Heart left ventricle (tissue), 13 donors: ENCODE measurements at regions not wholly inside any gene's neighbourhood (a gene's known extent, or its start where the extent isn't known, plus 50 kb on each side); places are given as distances from the start of the nearest gene placed in this dataset.

Source experiments
- POLR2A ChIP-seq, 2 donors: fragments of 450-650 bp; IDR thresholded peaks; one replicate each; pipeline ENCODE4 v1.6.1; 2017; ENCODE audit warnings: antibody characterized with exemption in 2 of 2, mild to moderate bottlenecking in 2 of 2, moderate library complexity in 2 of 2
- TF ChIP-seq, protein P1 (sequence below), 12 donors: fragments of 200-600 bp; sonication (generic) in 4 of 12; IDR thresholded peaks; one replicate each; pipeline versions ENCODE4 v1.5.0 to v1.8.0; 2018 to 2022; ENCODE audit warnings: antibody characterized with exemption in 12 of 12, mild to moderate bottlenecking in 5 of 12
- donor health status: ischemic (EF 13 %, LVEDD 7.1; RV severe dilation, severe dysfunction).
- donor health status: DM: no; HTN: yes; CAD: no.
- donor health status: DM: no; HTN: no; CAD: no.
- donor health status: ischemic (EF 25% LVEDD 6.9; RV normal size, moderate dysfunction).
- donor health status: ischemic (EF 25% LVEDD 5.7; RV mildly dilated, moderate dysfunction).
- donor health status: ischemic (EF 35%, LVEDD 5.7; RV mildly dilated, moderate dysfunction).
- donor health status: nonischemic (EF 11% LVEDD 7.7; RV severe dilation, severe dysfunction).
- donor health status: DM: yes; HTN: yes; CAD: no.
- donor health status: PGD.
- donor health status: ischemic (EF 29% LVEDD 5.4; RV normal size, mild dysfunction).
- donor health status: nonischemic (EF 23%, LVEDD 6.1; RV moderate dilation, normal function).

DNA sequence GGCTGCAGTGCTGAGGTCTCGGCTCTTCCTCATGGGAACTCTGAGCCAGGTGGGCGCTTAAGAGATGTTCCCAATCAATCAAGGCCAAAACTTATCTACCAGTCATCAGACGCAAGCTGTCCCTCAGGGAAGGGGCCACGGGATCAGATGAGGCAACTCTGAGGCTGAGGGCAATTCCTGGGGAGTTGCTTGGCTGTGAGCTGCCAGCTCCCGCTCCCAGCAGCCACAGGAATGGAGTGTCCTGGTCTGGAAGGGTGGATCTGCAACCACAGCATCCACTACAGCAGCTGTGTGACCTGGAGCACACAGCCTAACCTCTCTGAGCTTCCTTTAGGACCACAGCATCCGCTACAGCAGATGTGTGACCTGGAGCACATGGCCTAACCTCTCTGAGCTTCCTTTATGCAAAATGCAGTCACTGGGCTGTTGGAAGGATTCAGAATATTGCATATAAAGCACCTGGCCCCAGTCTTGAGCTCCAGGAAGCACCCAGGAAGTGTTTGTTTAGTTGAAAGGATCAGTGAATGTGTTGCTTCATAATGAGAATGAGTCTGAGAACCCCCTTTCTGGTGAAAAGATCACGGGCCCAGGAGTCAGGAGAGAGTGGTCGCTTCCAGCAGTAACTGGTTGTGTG is 60.9 kb downstream of the TFAP2C start:
- TF ChIP-seq, protein P1, sequence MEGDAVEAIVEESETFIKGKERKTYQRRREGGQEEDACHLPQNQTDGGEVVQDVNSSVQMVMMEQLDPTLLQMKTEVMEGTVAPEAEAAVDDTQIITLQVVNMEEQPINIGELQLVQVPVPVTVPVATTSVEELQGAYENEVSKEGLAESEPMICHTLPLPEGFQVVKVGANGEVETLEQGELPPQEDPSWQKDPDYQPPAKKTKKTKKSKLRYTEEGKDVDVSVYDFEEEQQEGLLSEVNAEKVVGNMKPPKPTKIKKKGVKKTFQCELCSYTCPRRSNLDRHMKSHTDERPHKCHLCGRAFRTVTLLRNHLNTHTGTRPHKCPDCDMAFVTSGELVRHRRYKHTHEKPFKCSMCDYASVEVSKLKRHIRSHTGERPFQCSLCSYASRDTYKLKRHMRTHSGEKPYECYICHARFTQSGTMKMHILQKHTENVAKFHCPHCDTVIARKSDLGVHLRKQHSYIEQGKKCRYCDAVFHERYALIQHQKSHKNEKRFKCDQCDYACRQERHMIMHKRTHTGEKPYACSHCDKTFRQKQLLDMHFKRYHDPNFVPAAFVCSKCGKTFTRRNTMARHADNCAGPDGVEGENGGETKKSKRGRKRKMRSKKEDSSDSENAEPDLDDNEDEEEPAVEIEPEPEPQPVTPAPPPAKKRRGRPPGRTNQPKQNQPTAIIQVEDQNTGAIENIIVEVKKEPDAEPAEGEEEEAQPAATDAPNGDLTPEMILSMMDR (IDR thresholded peaks at IDR 0.05) = no peak
- TF ChIP-seq POLR2A (IDR thresholded peaks at IDR 0.05) = no peak
